GM23338 (cell line): ENCODE measurements at regions not wholly inside any gene's neighbourhood (a gene's known extent, or its start where the extent isn't known, plus 50 kb on each side); places are given as distances from the start of the nearest gene placed in this dataset.

ENCODE experiments used
- ATAC-seq: fragments of 200-7000 bp; cut with Tn5 transposase; 3 replicates; pipeline ENCODE4 v1.9.1; 2020
- DNase-seq: peaks from one replicate; pipeline ENCODE4 v3.0.0-alpha.2; 2015; ENCODE audit warnings: low spot score
- H2AFZ ChIP-seq: fragments of 200-600 bp; sonication (generic); 2 replicates; pipeline ENCODE4 v1.8.0; 2016; ENCODE audit warnings: antibody characterized with exemption, mild to moderate bottlenecking, moderate library complexity
- H3F3A ChIP-seq: fragments of 200-600 bp; sonication (generic); replicated peaks from 2 replicates; pipeline ENCODE4 v1.8.0; 2017; ENCODE audit warnings: antibody characterized with exemption, mixed run types, low read depth
- H3K27ac ChIP-seq: fragments of 200-600 bp; sonication (generic); 2 replicates; pipeline ENCODE4 v1.6.1; 2016; ENCODE audit warnings: low read depth
- H3K27me3 ChIP-seq: fragments of 200-600 bp; sonication (generic); 2 replicates; pipeline ENCODE4 v1.8.0; 2016; ENCODE audit warnings: mild to moderate bottlenecking, mixed run types, moderate library complexity; ENCODE audit not compliant: insufficient read depth
- H3K36me3 ChIP-seq: fragments of 200-600 bp; sonication (generic); 2 replicates; pipeline ENCODE4 v1.8.0; 2016; ENCODE audit warnings: mild to moderate bottlenecking; ENCODE audit not compliant: insufficient read depth
- H3K4me1 ChIP-seq: fragments of 200-600 bp; sonication (generic); 2 replicates; pipeline ENCODE4 v1.8.0; 2016; ENCODE audit warnings: mild to moderate bottlenecking, moderate library complexity; ENCODE audit not compliant: insufficient read depth
- H3K4me2 ChIP-seq: fragments of 200-600 bp; sonication (generic); 2 replicates; pipeline ENCODE4 v1.7.1; 2017; ENCODE audit warnings: mixed run types
- H3K4me3 ChIP-seq: fragments of 200-600 bp; sonication (generic); 2 replicates; pipeline ENCODE4 v1.6.1; 2016; ENCODE audit warnings: mixed run types
- H3K79me2 ChIP-seq: fragments of 200-600 bp; sonication (generic); replicated peaks from 2 replicates; pipeline ENCODE4 v1.8.0; 2017; ENCODE audit warnings: mild to moderate bottlenecking; ENCODE audit not compliant: insufficient read depth
- H3K9me2 ChIP-seq: fragments of 200-600 bp; sonication (generic); 2 replicates; pipeline ENCODE4 v1.8.0; 2017; ENCODE audit not compliant: insufficient read depth
- H4K20me1 ChIP-seq: fragments of 200-600 bp; sonication (generic); replicated peaks from 2 replicates; pipeline ENCODE4 v1.8.0; 2017; ENCODE audit warnings: mild to moderate bottlenecking; ENCODE audit not compliant: insufficient read depth
- H3K27ac Mint-ChIP-seq: 2 replicates; pipeline ENCODE4 v1.8.0; 2020; ENCODE audit warnings: inconsistent platforms, mild to moderate bottlenecking, moderate library complexity, mixed read lengths
- H3K27me3 Mint-ChIP-seq: 3 replicates; pipeline ENCODE4 v1.8.0; 2022; ENCODE audit warnings: low read depth, mild to moderate bottlenecking, moderate library complexity, mixed read lengths, inconsistent platforms; ENCODE audit not compliant: insufficient read depth, poor library complexity
- H3K36me3 Mint-ChIP-seq: 3 replicates; pipeline ENCODE4 v1.8.0; 2021; ENCODE audit warnings: low read depth, mild to moderate bottlenecking, inconsistent platforms, moderate library complexity, mixed read lengths
- H3K4me1 Mint-ChIP-seq: 3 replicates; pipeline ENCODE4 v1.8.0; 2020; ENCODE audit warnings: mild to moderate bottlenecking, inconsistent platforms, mixed read lengths
- H3K4me3 Mint-ChIP-seq: 3 replicates; pipeline ENCODE4 v1.8.0; 2021; ENCODE audit warnings: moderate library complexity, mild to moderate bottlenecking, inconsistent platforms, mixed read lengths
- H3K9me3 Mint-ChIP-seq: 3 replicates; pipeline ENCODE4 v1.8.0; 2020; ENCODE audit warnings: moderate library complexity, mild to moderate bottlenecking, inconsistent platforms, mixed read lengths
- CREB1 ChIP-seq: fragments of 250-450 bp; sonication (Bioruptor Pico); IDR thresholded peaks from 2 replicates; pipeline ENCODE4 v1.5.0; 2020; ENCODE audit warnings: low read depth, mild to moderate bottlenecking, moderate library complexity
- CTCF ChIP-seq, 2 experiments: fragments of 200-600 bp in 1 of 2; sonication (generic) in 1 of 2; conservative IDR thresholded peaks; 2 replicates each; pipeline versions ENCODE4 v1.5.1 to v1.6.1; 2016 to 2017; ENCODE audit warnings: antibody characterized with exemption in 2 of 2, low read depth in 2 of 2, mild to moderate bottlenecking in 2 of 2, moderate library complexity in 1 of 2
- ETS1 ChIP-seq: IDR thresholded peaks from 2 replicates; pipeline ENCODE4 v1.6.1; 2016; ENCODE audit warnings: antibody characterized with exemption
- EZH2 ChIP-seq: fragments of 200-600 bp; sonication (generic); IDR thresholded peaks from one replicate; pipeline ENCODE4 v1.8.0; 2017; ENCODE audit warnings: antibody characterized with exemption, mild to moderate bottlenecking, low read depth; ENCODE audit not compliant: unreplicated experiment
- EZH2phosphoT487 ChIP-seq: fragments of 200-600 bp; sonication (generic); IDR thresholded peaks from one replicate; pipeline ENCODE4 v1.8.1; 2018; ENCODE audit warnings: antibody characterized with exemption; ENCODE audit not compliant: unreplicated experiment
- JUNB ChIP-seq: IDR thresholded peaks from one replicate; pipeline ENCODE4 v1.6.1; 2016; ENCODE audit warnings: antibody characterized with exemption; ENCODE audit not compliant: unreplicated experiment
- NANOG ChIP-seq: IDR thresholded peaks from 2 replicates; pipeline ENCODE4 v1.6.1; 2016; ENCODE audit warnings: antibody characterized with exemption, borderline replicate concordance
- POLR2AphosphoS5 ChIP-seq: IDR thresholded peaks from 2 replicates; pipeline ENCODE4 v1.6.1; 2016; ENCODE audit warnings: antibody characterized with exemption, low read depth
- STAT1 ChIP-seq: IDR thresholded peaks from one replicate; pipeline ENCODE4 v1.6.1; 2016; ENCODE audit warnings: antibody characterized with exemption; ENCODE audit not compliant: unreplicated experiment
- ZNF331 ChIP-seq: fragments of 250-450 bp; sonication (Bioruptor Pico); IDR thresholded peaks from 2 replicates; pipeline ENCODE4 v1.5.0; 2020; ENCODE audit warnings: low read depth, mild to moderate bottlenecking, moderate library complexity
- ZNF462 ChIP-seq: fragments of 250-450 bp; sonication (Bioruptor Pico); IDR thresholded peaks from 2 replicates; pipeline ENCODE4 v1.5.0; 2020; ENCODE audit warnings: mild to moderate bottlenecking, moderate library complexity

GRCh38 chr13:97107815-97108529 is 113.7 kb upstream of the OXGR1 start:
- no peak overlapping the region for H3K4me3 Mint-ChIP-seq
- H3K9me2 ChIP-seq = 0 out of 2 replicates have a peak, but pooled peaks cover 3% of the 10 kb centered on the region
- DNase-seq (no peak), ATAC-seq (no peak)
- 0 out of 2 replicates have a peak, but pooled peaks cover 7% of the 10 kb centered on the region for H3K27me3 ChIP-seq
- H3K4me2 ChIP-seq = no peak overlapping the region
- H3K27ac ChIP-seq = no peak overlapping the region
- H4K20me1 ChIP-seq = no peaks in the 10 kb centered on the region
- H2AFZ ChIP-seq = no peak overlapping the region
- H3K4me1 Mint-ChIP-seq = peaks cover 10% of the 10 kb centered on the region; the same call in 2 of the 3 replicates
- H3K9me3 Mint-ChIP-seq = 0 out of 3 replicates have a peak, but pooled peaks cover 5% of the 10 kb centered on the region
- no peak overlapping the region for H3K4me3 ChIP-seq
- no peaks in the 10 kb centered on the region for H3K79me2 ChIP-seq
- TF ChIP-seq ZNF331 = no peak
- H3K36me3 ChIP-seq = no peaks in the 10 kb centered on the region
- no peak overlapping the region; the same call in 1 of the 2 replicates for H3K27ac Mint-ChIP-seq
- no peaks in the 10 kb centered on the region for H3F3A ChIP-seq
- H3K27me3 Mint-ChIP-seq = peaks cover 7% of the 10 kb centered on the region
- peaks cover 7% of the 10 kb centered on the region; the same call in 1 of the 2 replicates for H3K4me1 ChIP-seq
- no peaks in the 10 kb centered on the region; the same call in 2 of the 3 replicates for H3K36me3 Mint-ChIP-seq

GRCh38 chr13:97108530-97108900 is 113.6 kb upstream of the MBNL2 start:
- ATAC-seq (no peak), DNase-seq (no peak)
- no peaks in the 10 kb centered on the region for H3K36me3 ChIP-seq
- peaks cover 7% of the 10 kb centered on the region; the same call in 1 of the 2 replicates for H3K4me1 ChIP-seq
- no peak overlapping the region for H3K4me3 ChIP-seq
- H3K9me2 ChIP-seq = 0 out of 2 replicates have a peak, but pooled peaks cover 3% of the 10 kb centered on the region
- Mint-ChIP-seq H3K4me3 (no peak overlapping the region), H3K27me3 (peaks cover 7% of the 10 kb centered on the region), H3K27ac (no peak overlapping the region; the same call in 1 of the 2 replicates), H3K9me3 (0 out of 3 replicates have a peak, but pooled peaks cover 5% of the 10 kb centered on the region), H3K36me3 (no peaks in the 10 kb centered on the region; the same call in 2 of the 3 replicates), H3K4me1 (peaks cover 13% of the 10 kb centered on the region)
- H3K4me2 ChIP-seq = no peak overlapping the region
- H2AFZ ChIP-seq = no peak overlapping the region
- no peak overlapping the region for H3K27ac ChIP-seq
- H3K27me3 ChIP-seq = 0 out of 2 replicates have a peak, but pooled peaks cover 7% of the 10 kb centered on the region
- H3F3A ChIP-seq = no peaks in the 10 kb centered on the region
- H4K20me1 ChIP-seq = no peaks in the 10 kb centered on the region
- H3K79me2 ChIP-seq = no peaks in the 10 kb centered on the region
- TF ChIP-seq STAT1 (no peak), POLR2AphosphoS5 (no peak), ZNF331 (no peak), CREB1 (CRISPR knock-in tag) (no peak), ETS1 (no peak), CTCF (conservative IDR thresholded peaks at IDR 0.05; ENCODE audit: low read depth in 2 of 2) (no peak), JUNB (no peak), EZH2 (no peak), NANOG (no peak), ZNF462 (CRISPR knock-in tag) (no peak), EZH2phosphoT487 (no peak)
